ENCODE measurements at regions not wholly inside any gene's neighbourhood (a gene's known extent, or its start where the extent isn't known, plus 50 kb on each side); places are given as distances from the start of the nearest gene placed in this dataset.

- in situ Hi-C loops (cut with MboI; ENCODE audit: low pct_unique_long_range_greater_than_20kb, low sequenced_read_pairs, unreplicated experiment), result no loop called here
- TF ChIP-seq CTCF (IDR thresholded peaks at IDR 0.05; ENCODE audit: extremely low read depth, insufficient read depth, missing control alignments), result no peak
- no peak for DNase-seq (ENCODE audit: low spot score)
Measured at GRCh38 chr2:103218516-103218915, 456.7 kb downstream of the TMEM182 start.

GRCh38 chr2:103219398-103219797, 457.6 kb downstream of the TMEM182 start:
- in situ Hi-C loops (cut with MboI; ENCODE audit: low pct_unique_long_range_greater_than_20kb, low sequenced_read_pairs, unreplicated experiment), result no loop called here
- no peak for TF ChIP-seq CTCF (IDR thresholded peaks at IDR 0.05; ENCODE audit: extremely low read depth, insufficient read depth, missing control alignments)
- DNase-seq (ENCODE audit: low spot score), result no peak

GRCh38 chr2:103222969-103223368, 461.1 kb downstream of the TMEM182 start:
- no peak for TF ChIP-seq CTCF (IDR thresholded peaks at IDR 0.05; ENCODE audit: extremely low read depth, insufficient read depth, missing control alignments)
- in situ Hi-C loops (cut with MboI; ENCODE audit: low pct_unique_long_range_greater_than_20kb, low sequenced_read_pairs, unreplicated experiment), result no loop called here
- no peak for DNase-seq (ENCODE audit: low spot score)

GRCh38 chr2:103230796-103231195, 469.0 kb downstream of the TMEM182 start:
- in situ Hi-C loops (cut with MboI; ENCODE audit: low pct_unique_long_range_greater_than_20kb, low sequenced_read_pairs, unreplicated experiment), result no loop called here
- DNase-seq (ENCODE audit: low spot score), result no peak
- no peak for TF ChIP-seq CTCF (IDR thresholded peaks at IDR 0.05; ENCODE audit: extremely low read depth, insufficient read depth, missing control alignments)

GRCh38 chr2:103232865-103233264, 471.0 kb downstream of the TMEM182 start:
- in situ Hi-C loops (cut with MboI; ENCODE audit: low pct_unique_long_range_greater_than_20kb, low sequenced_read_pairs, unreplicated experiment), result no loop called here
- DNase-seq (ENCODE audit: low spot score), result no peak

GRCh38 chr2:103233691-103234090, 471.9 kb downstream of the TMEM182 start:
- in situ Hi-C loops (cut with MboI; ENCODE audit: low pct_unique_long_range_greater_than_20kb, low sequenced_read_pairs, unreplicated experiment), result no loop called here
- no peak for DNase-seq (ENCODE audit: low spot score)
- no peak for TF ChIP-seq CTCF (IDR thresholded peaks at IDR 0.05; ENCODE audit: extremely low read depth, insufficient read depth, missing control alignments)

More at GRCh38 chr2:103232865-103233264, 471.0 kb downstream of the TMEM182 start:
- TF ChIP-seq CTCF (IDR thresholded peaks at IDR 0.05; ENCODE audit: extremely low read depth, insufficient read depth, missing control alignments), result no peak

GRCh38 chr2:103235283-103235682, 473.5 kb downstream of the TMEM182 start:
- TF ChIP-seq CTCF (IDR thresholded peaks at IDR 0.05; ENCODE audit: extremely low read depth, insufficient read depth, missing control alignments), result no peak
- in situ Hi-C loops (cut with MboI; ENCODE audit: low pct_unique_long_range_greater_than_20kb, low sequenced_read_pairs, unreplicated experiment), result no loop called here

More at GRCh38 chr2:103235283-103235682, 473.5 kb downstream of the TMEM182 start:
- DNase-seq (ENCODE audit: low spot score), result no peak

Measured in GM13977 (cell line).